NCI-H1092 (cell line): ENCODE measurements at regions not wholly inside any gene's neighbourhood (a gene's known extent, or its start where the extent isn't known, plus 50 kb on each side); places are given as distances from the start of the nearest gene placed in this dataset.

Experiments
- DNase-seq: peaks from one replicate; lab custom pipeline; 2025; lab: John Stamatoyannopoulos, UW

DNA sequence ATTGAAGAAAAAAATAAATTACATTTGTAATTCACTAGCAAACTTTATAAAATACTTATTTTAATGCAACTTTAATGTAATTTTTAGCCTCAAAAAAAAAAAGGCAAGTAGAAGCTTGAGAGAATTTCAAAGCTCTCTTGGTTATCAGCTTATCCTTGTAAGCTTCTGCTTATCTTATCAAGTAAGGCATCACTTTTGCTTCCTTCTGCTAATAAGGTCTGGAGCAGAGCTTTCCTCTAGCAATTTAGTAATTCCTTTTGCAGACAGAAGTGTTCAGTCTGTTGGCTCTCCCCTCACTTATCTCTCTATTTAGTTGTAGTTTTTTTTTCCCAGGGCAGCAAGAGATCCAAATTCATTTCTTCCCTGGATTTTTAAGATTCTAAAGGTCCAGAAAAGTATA, 525.0 kb downstream of the ISL1 start:
- DNase-seq = no peak

- DNase-seq = no peak
These were observed 561.4 kb downstream of the ISL1 start for GRCh38 chr5:51944500-51945125.

DNA sequence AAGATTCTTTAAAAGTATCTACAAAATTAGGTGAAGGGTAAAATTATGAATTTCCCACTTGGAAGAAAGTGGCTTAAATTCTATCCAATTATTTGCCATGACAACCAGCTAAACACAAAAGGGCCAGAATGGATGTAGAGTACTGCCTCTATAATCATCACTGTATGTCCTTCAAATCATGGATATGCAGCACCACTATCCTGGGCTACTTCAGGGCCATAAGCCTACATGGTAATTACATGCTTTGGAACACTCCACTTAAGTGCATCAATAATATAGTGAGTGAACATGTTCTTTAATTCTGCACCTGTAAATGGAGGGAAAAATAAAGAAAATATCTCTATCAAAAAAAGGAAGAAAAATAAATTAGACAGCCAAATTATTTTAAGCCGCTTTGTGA, 575.2 kb downstream of the ISL1 start:
- DNase-seq = no peak

DNA sequence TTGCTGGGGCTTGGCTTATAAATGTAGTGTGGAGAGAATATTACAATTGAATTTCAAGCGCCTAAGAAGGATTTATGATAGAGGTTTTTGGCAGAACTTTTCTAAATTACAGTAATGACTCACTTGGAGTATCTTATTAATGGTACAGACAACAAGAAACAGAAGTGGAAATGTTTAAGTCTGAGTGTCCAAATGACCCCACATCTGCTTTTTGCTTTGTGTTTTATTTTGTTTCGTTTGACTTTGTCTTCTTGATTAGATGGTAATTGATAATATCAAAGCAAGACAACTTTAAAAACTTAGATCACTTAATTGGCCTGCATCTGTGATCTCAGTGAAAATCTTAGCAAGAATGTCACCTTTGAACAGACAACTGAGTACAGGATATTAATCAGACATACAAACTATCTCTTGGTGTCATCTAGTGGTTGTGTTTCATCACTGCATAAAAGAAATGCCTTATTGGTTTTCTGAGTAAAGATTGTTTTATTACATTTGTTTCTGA, 577.4 kb downstream of the ISL1 start:
- no peak for DNase-seq

GRCh38 chr5:51961154-51961562, 577.9 kb downstream of the ISL1 start:
- no peak for DNase-seq

DNA sequence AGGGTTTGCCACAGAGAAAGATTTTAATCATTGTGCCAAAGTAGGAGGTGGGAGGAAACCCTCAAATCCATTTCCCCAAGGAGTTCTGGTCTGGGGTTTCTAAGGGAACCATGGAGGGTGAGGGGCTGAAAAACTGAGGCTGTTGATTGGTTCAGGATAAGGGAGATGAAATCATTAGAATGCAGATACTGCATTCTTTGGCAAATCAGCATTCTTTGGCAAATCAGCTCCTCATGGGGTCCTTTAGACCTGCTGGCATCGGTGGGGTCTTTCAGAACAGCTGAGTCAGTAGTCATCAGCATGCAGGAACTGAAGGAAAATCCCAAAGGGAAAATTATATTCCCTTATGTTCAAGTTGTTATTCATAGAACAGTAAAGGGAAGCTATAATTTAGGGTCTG, 585.5 kb downstream of the ISL1 start:
- DNase-seq = no peak

DNA sequence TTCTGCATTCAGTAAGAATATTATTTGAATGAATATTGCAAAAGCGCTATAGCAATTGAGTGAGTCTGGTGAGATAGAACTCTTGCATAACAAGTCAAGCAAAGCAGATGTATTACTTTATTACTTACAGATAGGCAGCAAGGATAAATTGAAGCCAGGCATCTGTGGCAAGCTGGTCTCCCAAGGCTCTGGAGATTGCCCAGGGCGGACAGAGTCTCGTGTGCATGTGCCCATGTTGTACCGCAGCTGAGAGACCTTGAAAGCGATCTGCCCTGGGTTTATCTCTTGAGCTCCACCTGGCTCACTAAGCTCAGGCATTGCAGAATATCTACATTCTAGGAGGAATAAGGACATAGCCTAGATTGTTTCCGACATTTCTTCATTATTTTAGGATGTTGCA, 591.6 kb downstream of the ISL1 start:
- DNase-seq = no peak

DNA sequence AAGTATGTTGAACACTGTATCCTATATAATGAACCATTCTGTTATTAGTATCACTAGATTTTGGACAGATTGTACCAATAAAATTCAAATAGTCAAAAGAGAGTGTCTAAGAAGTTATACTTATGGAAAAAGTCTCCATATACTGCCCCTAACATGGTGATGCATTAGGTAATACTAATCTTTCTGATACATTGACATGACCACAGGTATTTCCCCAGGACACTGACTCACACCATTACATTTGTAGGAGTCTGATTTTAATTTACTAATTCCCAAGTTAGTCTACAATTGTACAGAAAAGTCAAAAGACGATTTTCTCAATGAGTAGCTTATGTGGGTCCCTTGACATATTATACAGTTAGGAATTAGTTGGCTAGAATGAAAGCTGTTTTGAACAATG, 593.8 kb downstream of the ISL1 start:
- no peak for DNase-seq

DNA sequence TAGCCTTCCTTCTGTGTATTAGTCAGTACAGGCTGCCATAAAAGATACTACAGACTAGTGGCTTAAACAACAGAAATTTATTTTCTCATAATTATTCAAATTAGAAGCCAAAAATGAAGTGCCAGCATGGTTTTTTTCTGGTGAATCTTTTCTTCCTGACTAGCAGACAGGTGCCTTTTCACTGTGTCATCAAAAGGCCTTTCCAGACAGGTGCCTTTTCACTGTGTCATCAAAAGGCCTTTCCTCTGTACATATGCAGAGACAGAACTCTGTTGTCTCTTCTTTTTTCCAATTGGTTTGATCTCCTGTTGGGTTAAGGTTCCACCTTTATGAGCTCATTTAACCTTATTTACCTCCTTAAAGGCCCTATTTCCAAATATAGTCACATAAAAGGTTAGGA, 599.9 kb downstream of the ISL1 start:
- DNase-seq = no peak

DNA sequence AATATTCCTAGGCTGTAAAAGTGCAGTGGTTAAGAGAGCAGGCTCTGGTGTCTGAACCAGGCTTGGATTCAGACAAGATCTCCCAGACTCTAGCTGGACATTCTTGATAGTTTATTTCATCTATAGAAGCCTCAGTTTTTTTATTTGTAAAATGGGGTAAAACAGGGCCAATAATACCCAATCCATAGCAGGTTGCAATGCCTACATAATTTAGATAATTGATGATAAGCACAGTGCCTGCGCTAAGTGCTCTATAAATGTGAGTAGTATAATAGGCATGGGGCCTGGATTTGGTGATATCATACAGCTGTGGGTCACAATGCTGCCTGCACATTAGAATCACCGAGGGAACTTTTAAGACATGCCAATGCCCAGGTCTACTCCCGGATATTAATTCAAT, 603.5 kb downstream of the ISL1 start:
- no peak for DNase-seq

- no peak for DNase-seq
These were observed 604.0 kb downstream of the ISL1 start for GRCh38 chr5:51987239-51987638.

- DNase-seq = peak; percentile 2
These were observed 604.5 kb downstream of the ISL1 start for GRCh38 chr5:51987669-51988209.

DNA sequence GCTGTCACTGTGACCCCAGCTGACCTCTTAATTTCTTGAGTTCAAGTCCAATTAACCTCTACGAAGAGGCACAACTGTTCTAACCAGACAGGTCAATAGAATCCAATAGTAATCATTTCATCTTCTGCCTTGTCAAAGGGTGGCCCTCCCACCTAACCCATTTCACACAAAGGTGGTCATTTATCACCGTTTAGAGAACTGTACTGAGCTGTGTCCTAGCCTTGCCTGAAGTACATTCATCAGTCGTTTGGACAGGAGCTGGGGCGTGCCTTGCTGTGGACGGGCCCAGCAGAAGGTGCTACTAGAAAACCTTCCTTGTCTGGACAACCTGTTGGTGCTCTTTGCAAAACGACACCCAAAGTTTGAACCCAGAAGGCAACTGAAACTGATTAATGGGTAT, 605.4 kb downstream of the ISL1 start:
- no peak for DNase-seq

- DNase-seq = no peak
These were observed 607.0 kb downstream of the ISL1 start for GRCh38 chr5:51990241-51990640.

- no peak for DNase-seq
These were observed 607.5 kb downstream of the ISL1 start for GRCh38 chr5:51990661-51991180.

- no peak for DNase-seq
These were observed 608.7 kb downstream of the ISL1 start for GRCh38 chr5:51991940-51992339.

- no peak for DNase-seq
These were observed 612.6 kb downstream of the ISL1 start for GRCh38 chr5:51995773-51996306.

DNA sequence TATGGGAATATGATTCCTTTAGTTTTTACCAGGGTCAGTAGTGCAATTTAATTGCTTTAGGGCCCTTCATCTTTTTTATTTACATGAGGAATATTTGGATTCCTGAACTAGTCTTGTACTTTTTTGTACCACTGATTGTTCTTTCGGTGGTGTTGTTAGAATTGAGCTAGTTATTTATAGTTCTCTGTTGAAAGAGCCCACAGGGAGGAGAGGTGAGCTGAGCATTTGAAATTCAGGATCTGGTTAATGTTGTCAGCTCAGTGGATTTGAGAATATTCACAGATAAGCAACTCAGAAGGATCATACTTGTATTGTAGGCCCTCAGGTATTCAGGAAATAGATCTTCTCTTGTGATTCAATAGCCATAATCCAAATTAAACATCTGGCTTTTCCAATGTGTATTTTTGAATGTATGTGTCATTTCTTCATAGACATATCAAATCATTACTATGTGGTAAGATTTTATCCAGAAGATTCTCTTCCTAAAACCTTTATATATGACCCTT, 613.2 kb downstream of the ISL1 start:
- DNase-seq = no peak

- DNase-seq = no peak
These were observed 614.3 kb downstream of the ISL1 start for GRCh38 chr5:51997500-51997899.

DNA sequence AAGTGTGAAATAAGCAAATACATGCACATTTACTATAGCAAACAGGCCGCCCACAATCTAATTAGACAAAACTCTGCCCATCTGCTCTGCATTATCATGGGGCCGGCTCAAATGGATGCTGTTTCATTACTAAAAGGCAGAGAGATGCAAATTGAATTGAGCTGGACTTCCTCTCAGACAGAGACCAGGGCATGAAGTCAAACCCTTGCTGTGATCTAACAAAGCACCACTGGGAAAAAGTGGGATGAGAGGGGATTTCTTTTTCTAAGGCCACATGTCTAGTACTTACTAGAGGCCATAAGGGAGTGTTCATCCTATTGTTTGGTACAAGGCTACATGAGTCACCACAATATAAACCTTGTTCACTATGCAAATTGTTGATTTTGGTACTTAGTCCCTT, 614.7 kb downstream of the ISL1 start:
- no peak for DNase-seq

DNA sequence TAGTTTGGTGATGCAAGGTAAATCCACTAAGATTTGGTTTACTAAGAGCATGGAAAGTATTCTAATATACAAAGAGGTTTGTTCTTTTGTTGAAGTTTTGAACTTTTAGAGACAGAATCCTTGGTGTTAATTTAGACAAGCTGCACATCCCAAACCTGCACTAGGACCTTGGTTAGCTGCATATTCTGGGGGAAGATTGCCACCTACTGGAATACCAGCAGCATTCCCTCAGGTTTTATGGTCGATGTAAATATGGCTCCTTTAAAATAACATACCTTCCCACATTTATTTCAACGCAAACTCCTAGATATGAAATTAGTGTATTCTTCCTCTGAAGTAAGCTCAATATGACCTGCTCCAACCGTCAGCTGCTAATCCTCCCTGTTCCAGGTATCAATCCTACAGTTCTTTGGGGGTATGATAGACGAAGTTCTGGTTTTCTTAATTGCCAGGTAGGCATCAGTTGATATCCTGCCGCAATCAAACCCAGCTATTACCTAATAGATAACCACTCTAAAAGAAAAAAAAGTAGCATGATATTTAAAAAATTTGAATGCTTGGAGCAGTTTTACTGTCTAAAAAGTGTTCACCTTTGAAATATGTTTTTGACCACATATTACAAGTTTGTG, 624.1 kb downstream of the ISL1 start:
- DNase-seq = peak; percentile 46

- DNase-seq = peak; percentile 78
These were observed 627.2 kb downstream of the ISL1 start for GRCh38 chr5:52010454-52010853.

DNA sequence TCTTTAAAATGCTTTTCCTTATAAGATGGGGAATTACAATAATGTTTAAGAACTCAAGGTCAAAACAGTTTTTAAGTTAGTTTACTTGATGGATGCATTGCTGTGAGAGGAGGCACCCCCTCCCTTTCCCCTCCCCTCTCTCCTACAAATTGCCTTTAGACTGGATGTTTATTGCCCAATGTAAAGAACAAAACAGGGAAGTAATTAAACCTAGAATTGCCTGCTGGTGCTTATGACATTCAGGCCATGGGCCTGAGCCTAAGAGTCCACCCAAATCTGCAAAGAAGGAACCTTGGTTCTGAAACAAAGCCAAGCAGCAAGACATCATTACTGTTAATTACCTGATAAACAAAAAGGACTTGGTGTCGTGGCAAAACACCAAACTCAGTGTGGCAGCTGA, 630.3 kb downstream of the ISL1 start:
- peak; percentile 74 for DNase-seq
